Stimulated activated CD8-positive, alpha-beta memory T cell treated with anti-CD3 and anti-CD28 coated beads, Interleukin-2, amount 100 ng/mL, for 1 hour (primary cell): ENCODE measurements at regions not wholly inside any gene's neighbourhood (a gene's known extent, or its start where the extent isn't known, plus 50 kb on each side); places are given as distances from the start of the nearest gene placed in this dataset.

Experiments used
- DNase-seq, 2 donors: peaks; one replicate each; pipeline ENCODE4 v3.0.0-alpha.2; 2020; ENCODE audit warnings: low read depth in 2 of 2

DNA sequence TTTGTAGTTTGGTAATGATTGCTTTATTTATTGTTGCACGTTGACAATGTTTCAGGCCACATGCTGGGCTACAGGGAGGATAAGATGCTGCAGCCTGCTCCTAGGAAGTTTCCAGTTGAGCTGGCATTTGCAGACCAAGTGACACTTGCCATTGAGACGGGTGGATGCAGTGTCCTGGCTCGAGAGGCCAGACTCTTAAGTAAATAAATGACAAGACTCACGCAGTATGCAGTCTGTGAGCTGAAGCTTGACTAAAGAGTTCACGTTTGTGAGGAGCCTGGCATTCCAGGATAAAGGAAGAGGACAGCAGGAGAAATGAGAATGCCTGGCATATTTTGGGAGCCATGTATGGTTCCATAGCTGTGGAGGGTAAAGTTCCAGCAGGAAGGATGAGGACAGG, 105.8 kb downstream of the BAMBI start:
- DNase-seq, result no peak

DNA sequence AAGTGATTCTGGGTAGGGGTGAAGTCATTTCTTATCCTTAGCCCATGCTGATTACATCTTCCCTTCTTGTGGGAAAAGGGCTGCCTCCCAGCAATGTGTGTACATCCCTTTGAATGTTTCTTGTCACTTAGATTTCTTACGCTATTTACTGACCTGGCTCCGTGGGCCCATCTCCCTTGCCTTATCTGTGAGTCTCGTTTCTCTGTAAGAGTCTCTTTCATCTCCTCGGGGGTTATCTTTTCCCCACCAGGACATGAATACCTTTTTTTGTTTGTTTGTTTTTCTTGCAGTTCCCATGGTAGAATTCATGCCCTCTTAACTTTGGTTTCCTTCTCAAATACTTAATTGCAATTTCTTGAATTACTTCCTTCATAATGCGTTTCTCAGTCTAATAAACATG, 107.7 kb downstream of the BAMBI start:
- DNase-seq, result no peak

DNA sequence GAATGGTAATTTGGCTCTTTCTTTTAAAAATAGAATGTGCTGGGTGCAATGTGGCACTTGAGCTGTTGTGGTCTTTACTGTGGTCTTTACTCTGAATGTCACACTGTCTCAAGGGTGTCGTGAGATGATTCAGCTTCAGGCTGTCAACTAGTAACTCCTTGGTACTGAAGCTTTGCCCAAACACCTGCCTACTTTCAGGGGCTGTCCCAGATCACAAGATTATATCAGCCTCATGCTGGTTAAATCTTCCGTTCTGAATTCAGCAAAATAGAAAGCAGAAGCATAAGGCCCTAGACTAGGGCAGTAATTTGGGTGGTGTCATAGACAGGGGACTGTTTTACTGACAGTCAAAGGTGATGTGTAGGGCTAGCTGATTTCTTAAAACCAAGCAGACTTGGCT, 110.9 kb downstream of the BAMBI start:
- no peak for DNase-seq

DNA sequence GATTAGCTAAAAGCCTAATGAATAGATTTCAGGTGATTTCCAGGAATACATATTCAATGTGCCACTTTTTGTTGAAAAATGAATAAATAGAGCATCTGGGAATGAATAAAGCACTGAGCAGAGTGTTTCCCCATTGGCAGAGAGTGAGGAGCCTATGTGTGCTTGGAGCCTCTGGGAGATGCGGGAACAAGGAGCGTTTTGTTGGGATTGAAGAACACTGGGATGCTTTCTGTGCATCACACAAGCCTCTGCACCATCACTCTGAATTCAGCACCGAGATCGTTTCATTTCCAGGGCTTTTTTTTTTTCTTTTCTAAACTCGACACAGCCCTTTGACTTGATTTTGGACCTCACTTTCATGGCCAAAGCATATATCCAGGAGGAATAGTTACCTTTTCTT, 111.4 kb downstream of the BAMBI start:
- DNase-seq, result no peak

DNA sequence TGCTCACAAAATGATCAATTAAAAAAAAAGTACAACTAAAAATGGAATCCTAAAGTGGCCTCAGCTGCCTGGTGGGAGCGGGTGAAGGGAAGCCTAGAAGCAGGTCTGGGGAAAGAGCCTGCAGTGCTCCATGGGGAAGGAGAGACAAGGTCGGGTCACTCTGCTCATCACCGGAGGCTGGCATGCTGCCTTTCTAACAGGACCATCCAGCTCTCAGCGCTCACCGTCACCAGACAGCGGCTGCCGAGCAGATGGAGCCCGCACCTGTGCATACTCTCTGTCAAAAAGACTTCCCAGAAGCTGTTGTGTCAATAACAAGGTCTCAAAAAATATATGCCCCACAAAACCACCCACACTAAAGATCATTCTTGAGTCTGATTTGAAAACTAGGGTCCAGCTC, 112.8 kb downstream of the BAMBI start:
- no peak for DNase-seq

DNA sequence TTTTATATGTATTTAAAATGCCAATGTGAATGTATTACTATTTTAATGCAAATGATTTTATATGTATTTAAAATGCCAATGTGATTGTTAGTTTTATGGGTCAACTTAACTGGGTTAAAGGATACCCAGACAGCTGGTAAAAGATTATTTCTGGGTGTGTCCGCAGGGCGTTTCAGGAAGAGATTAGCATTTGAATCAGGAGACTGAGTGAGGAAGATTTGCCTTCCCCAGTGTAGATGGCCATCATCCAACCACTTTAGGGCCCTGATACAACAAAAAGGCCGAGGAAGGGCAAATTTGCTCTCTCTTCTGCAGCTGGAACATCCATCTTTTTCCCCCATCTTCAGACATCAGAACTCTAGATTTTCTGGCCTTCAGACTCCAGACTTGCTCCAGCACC, 116.2 kb downstream of the BAMBI start:
- DNase-seq, result no peak

DNA sequence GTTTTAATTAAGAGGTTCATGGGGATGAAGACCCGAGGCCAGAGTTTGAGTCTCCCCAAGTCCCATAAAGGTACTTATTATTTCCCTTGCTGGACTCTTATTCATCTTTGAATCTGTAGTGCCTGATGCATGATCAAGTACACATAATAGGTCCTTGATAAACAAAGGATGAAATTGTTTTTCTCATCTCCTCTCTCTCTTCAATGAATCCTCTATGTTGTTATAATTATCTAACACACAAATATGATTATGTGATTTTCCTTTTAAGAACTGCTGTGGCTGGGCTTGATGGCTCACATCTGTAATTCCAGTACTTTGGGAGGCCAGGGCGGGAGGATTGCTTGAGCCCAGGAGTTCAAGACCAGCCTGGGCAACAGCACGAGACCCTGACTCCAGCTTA, 117.7 kb downstream of the BAMBI start:
- DNase-seq, result no peak

DNA sequence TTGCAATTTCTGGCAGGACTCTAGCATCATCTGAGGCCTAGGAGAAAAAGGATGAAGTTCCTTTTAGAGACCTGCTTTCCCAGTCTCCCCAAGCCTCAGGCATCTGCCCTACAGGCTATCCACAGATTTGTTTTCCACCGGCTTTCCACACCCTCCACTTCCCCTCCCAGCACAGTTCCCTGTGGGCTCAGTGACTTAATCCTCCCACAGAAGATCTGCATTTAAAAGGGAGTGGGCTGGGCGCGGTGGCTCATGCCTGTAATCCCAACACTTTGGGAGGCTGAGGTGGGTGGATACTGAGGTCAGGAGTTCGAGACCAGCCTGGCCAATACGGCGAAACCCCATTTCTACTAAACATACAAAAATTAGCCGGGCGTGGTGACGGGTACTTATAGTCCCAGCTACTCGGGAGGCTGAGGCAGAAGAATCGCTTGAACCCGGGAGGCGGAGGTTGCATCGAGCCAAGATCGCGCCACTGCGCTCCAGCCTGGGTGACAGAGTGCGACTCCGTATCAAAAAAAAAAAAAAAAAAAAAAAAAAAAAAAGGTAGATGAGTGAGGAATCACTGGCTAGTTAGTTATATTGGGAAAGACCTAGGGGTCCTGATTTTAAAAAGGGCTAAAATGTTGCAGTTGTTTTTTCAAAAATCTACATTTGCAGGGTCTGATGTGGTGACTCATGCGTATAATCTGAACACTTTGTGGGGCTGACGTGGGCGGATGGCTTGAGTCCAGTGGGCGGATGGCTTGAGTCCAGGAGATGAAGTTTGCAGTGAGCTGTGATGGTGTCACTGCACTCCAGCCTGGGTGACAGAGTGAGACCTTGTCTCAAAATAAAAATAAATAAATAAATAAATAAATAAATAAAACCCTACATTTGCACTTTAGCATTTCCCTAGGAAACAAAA, 119.5 kb downstream of the BAMBI start:
- DNase-seq, result no peak

DNA sequence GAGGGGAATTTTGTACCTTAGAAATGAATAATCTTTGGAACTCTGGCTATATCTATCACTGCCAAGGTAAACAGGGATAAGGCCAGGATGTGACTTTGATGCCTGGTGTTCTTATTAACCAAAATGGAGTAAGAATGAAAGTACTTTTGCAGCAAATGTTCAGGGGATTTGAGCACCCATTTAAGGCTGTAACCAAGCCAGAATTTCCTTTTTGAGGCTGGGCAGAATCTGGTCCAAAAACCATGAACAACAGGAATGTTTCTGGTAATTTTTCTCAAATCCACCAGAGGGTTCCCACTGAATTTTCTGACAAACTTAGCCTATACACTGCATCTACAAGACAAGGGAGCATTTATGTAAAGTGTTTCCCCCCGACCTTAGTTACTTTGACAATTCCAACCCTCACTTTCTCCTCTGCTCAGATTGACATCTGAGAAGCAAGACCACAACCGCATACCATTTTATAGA, 120.6 kb downstream of the BAMBI start:
- no peak for DNase-seq

DNA sequence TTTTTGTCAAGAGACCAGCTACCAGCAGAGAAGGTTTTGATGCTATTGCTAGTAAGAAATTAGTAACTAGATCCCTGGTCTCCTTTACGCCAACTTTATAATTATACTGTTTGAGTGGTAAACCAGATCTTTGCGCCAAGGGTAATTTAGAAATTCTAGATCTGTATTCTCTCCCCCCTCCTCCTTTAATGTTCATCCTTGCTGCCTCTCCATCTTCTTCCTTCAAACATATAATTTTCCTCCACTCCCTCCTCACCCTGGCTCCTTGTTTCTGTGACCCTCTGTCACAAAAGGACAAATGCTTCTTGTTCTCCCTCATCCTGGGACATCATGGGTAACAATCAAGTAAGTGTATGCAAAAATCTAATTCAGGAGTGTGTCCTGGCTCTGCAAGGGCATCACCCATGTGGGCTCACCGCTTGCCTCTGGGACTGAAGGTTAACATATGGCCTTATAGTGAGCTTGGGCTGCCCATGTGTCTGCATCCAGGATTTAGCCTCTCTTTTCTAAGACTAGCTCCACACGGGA, 121.2 kb downstream of the BAMBI start:
- DNase-seq, result no peak

DNA sequence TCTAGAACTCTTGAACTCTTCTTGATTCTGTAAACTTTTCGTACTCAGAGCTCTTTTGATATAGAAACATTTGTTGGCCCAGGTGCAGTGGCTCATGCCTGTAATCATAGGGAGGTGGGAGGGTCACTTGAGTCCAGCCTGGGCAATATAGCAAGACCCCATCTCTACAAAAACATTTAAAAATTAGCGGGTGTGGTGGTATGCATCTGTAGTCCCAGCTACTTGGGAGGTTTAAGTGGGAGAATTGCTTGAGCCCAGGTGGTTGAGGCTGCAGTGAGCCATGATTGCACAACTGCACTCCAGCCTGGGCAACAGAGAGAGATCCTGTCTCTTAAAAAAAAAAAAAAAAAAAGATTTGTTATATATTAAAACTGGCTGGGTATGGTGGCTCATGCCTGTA, 121.6 kb downstream of the BAMBI start:
- DNase-seq, result no peak

DNA sequence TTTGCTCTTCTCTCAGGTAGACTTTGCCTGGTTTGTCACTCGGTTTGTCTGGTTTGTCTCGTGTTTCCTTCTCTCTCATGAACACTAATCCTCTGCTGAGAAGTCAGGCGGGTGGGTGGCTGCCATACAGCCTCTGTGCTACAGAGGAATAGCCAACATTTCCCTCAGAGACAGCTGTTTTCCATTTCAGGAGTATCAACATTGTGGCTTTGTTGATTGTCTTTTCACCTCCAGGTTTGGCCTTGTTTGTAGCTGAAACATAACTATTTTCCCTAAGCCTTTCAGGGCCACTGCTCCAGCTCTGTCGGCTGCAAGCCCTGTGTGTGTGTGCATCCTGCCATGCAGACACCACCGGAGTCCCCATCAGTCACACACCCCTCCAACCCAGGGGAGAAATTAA, 122.8 kb downstream of the BAMBI start:
- no peak for DNase-seq

DNA sequence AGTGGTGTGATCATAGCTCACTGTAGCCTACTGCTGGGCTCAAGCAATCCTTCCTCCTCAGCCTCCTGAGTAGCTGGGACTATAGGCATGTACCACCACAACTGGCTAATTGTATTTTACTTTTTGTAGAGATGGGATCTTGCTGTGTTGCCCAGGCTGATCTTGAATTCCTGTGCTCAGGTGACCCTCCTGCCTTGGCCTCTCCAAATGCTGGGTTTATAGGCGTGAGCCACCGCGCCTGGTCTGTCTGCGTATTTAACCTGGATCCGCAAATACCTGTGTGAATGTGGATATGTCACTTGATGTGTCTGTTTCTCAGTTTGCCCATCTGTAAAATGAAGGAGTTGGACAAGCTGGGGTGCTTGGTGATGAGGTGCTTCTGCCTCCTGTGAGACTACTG, 123.9 kb downstream of the BAMBI start:
- DNase-seq, result no peak

DNA sequence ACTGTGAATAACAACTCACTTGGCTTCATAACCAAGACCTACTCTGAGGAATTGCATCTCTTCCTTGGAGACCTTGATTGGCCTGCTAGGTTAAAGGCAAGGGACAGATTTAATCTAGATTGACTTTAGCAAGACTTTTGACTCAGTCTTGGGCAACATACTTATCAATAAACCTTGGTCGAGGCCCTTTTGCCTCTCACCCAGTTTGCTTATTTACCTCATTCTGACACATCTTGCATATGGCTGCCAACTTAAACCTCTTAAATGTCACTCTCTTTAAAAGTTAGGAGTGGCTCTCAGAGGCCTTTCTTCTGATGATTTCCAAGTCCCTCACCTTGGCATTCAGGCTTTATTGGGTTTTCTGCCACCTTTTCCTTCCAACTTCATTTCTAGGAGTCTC, 124.5 kb downstream of the BAMBI start:
- DNase-seq, result no peak

DNA sequence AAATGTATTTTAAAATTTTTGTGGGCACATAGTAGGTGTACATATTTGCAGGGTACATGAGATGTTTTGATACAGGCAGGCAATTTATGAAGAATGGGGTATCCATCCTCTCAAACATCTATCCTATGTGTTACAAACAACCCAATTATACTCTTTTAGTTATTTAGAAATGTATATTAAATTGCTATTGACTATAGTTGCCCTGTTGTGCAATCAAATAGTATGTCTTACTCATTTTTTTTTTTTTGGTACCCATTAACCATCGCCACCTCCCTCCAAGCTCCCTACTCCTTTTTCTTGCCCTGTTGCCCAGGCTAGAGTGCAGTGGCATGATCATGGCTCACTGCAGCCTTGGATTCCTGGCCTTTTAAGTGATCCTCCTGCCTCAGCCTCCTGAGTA, 128.1 kb downstream of the BAMBI start:
- DNase-seq, result no peak

DNA sequence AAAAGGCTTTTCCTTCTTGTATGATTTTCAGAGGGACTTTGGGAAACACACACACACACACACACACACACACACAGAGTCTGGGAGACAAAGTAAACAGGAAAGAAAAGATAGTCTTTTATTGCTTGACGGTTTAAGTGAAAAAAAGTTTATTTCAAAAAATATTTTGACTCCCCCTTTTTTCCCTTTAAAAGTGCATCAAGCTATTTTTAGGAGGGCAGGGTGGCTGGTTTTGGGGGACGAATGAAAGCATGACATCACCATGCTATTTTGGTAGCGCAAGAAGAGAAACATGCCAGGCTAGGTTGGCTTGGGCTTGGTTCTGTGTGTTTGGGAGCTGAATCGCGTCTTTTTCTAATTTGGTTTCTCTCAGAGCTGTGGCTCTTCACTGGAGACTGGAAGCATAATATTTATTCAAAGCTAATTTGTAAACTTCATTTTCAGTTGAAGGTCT, 129.2 kb downstream of the BAMBI start:
- no peak for DNase-seq

DNA sequence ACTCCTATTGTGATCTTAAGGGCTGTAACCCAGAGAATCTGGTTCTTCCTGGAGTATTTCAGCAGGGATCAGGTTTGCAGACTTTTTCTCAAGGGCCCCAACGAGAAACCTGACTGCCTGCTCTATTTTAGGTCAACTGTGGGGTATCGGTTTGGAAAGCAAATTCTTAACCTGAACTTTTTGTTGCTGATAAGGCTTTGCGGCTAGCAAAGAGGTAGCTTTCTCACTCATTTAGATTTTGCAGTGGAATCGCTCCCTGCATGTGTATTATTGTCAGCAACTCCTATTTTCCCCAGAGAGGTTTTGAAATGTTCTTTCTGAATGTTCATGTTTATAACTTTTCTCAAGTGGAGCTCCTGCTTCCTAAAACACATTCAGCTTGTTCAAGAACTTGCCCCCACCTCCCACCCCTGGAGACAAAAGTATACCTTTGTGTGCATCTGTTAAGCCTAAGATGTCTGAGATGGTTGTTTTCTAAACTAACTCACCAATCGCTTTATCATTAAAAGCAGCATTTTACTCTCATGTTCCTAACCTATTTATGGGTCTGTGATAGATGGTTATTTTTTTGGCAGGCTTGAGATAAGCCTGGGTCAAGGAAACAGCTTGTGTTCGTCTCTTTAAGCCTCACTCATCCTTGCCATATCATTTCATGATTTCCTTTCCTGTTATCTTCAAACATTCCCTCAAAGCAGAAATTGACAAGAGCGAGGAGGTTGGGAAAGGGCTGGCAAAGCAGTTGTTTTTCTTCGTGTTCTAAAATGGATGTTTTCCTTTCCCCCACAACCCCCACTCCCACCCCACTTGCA, 129.8 kb downstream of the BAMBI start:
- no peak for DNase-seq

DNA sequence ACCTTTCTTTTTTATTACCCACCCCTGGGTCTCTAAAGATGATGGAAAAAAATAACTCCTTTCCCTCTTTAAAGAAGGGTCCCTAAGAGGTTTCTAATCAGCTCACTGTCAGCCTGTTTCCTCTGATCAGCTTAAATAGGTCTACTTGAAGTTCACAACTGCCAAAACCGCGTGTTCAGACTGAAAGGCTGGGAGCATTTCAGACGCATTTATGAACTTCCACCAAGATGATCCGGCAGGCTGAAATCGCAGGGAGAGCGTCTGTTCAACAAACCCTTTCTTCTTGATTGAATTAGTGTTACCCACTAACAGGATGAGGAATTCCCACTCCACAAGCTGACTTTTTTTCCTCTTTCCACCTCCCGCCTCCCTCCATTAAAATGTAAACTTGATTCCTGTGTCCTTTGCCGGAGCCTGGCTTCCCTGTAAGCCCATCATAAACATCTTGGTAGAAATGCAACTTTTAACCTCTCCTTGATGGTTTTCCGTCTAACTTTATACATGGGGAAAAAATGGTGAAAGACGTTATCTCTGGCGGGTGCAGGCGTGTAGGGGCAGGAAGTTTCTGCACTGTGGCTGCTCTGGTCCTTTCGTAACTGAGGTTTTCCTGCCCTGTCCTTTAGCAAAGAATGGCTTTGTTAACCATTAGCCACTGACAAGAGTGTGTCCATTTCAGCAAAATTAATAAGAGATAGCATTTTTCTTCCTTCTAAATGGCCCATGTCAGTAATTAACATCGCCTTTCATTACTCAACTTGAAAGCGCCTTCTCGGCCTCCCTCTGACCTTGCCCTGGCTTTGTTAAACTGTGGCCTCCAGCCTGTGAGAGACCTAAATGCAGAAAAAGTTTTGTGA, 130.7 kb downstream of the BAMBI start:
- no peak for DNase-seq

DNA sequence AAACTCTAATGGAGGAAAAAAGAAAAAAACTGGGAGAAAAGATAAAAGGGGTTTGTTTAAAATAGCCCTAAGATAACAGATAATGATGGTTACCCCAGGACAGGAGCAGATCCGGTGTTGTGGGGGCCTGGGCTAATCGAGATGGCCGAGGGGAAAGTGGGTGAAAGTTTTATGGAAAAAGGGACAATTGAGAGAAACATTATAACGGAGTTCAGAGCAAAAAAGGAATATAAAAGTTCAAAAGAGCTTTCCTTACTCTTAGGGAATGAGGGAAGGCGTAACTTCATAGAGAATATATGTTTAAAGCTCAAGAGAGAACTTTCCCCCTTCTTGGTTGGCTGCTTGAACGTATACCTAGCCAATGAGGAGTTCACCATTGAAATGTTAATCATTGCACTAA, 131.4 kb downstream of the BAMBI start:
- no peak for DNase-seq

DNA sequence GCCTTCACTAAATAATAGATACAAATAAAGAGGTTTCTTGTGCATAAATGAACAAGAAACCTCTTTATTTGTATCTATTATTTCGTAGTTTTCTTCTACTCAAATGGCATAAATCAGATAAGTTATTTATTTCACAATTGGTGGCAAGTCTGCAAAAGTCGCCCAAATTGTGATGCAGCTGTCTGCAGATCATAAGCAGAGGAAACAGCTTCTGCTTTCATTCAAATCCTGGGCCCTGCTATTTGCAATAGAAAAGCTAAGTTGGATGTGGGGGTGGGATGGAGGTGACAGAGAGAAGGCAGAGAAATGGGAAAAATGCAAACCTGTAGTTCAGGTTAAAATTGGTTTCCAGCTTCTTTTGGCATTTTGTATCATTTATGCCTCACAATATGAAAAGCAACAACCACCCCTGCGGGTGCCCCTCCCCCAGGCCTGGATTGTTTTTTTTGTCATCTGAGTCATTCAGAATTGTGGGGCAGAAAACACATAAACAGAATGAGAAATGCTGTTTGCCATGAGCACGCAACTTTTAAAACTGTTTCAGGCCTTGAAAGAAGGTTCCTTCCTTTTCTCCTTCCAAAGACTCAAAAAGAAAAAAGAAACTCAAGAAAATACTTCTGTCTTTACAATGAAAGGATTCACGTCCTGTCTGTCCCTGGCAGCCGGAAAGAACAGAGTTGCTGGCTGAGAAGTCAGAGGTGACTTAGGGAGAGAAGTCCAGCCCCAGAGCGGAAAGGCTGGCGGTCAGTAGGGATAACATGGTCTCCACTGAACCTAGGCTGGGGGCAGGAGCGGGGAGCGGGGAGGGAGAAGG, 132.9 kb downstream of the BAMBI start:
- DNase-seq, result no peak
